Activated CD4-positive, alpha-beta T cell treated with anti-CD3 and anti-CD28 coated beads, Interleukin-2, Interleukin-4, amounts not matched to agents 100 ng/mL and 50 ng/mL, durations not matched to agents 16 hours and 8 hours (primary cell): ENCODE measurements at regions not wholly inside any gene's neighbourhood (a gene's known extent, or its start where the extent isn't known, plus 50 kb on each side); places are given as distances from the start of the nearest gene placed in this dataset.

Experiments
- DNase-seq: peaks from one replicate; pipeline ENCODE4 v3.0.0-alpha.2; 2020; ENCODE audit warnings: low spot score

DNA sequence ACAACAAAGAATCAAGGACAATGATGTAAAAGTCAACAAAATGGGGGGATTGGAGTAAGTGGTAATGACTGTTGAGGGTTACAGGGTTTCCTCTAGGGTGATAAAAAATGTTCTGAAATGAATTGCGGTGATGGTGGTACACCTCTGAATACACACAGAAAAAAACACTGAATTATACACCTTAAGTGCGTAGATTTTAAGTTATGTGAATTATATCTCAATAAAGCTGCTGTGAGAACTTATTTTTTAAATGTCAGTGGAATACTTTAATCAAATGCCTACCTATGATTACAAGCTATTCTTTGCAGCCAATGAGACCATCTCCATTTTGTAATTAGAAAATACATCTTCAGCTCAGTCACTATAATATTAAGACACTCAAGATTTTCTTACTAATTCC is 53.5 kb downstream of the ZNF608 start:
- DNase-seq = no peak

DNA sequence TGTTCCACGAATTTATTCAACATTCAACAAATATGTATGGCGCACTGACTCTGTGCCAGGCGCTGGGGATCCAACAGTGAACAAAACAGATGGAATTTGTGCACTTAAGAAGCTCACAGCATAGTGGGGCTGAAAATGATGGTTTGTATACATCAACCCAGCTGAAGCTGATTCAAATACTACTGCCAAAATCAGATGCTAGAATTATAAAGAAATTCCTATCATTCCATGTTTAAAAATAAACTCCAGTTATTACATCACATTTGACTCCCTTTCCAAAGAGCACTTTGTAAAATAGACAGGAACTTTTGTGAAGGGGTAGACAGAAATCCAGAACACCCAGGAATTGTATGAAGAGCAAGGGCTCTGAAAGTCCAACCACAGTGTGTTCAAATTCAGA is 54.1 kb downstream of the ZNF608 start:
- DNase-seq = no peak

DNA sequence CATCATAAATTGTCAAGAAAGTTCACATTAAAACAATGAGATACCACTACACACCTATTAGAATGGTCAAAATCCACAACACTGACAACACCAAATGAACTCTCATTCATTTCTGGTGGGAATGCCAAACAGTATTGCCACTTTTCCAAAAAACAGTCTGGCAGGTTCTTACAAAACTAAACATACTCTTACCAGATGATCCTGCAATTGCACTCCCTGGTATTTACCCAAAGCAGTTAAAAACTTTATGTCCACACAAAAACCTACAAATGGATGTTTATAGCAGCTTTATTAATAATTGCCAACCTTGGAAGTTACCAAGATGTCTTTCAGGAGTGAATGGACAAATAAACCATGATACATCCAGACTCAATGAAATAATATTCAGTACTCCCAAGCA is 56.8 kb downstream of the ZNF608 start:
- no peak for DNase-seq

DNA sequence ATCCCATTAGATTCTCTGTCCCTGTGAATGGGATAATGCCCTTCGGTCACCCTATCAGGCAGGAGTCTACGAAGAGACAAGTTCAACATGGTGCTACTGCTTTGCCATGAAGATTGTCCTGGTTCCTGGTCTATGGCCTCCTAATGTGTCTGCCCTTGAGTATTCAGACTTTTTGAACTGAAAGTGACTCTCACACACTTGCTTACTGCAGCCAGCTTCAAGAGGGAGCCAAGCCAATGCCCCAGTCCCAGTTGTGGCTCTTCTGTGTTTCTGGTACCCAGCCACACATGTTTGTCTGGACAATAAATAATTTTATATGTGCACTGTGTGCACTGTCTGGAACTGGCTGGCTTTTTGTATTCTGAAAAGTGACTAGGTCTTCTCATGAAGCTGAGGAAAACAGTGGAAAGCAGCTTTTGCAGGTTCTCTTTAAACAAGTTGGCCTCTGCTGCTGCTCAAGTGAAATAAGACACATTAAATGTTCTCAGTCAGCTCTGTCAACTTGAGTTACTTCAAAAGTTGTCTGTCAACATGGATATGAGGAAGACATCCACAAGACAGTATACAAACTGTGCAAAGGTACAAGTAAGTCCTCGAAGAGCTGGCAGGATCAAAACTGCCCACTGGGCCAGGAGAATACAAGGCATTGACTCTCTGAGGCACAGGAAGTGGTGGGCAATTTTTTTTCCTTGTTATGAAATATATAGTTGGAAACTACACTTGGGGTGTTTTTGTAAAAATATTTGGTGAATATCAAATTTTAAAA is 60.0 kb downstream of the ZNF608 start:
- DNase-seq = no peak

DNA sequence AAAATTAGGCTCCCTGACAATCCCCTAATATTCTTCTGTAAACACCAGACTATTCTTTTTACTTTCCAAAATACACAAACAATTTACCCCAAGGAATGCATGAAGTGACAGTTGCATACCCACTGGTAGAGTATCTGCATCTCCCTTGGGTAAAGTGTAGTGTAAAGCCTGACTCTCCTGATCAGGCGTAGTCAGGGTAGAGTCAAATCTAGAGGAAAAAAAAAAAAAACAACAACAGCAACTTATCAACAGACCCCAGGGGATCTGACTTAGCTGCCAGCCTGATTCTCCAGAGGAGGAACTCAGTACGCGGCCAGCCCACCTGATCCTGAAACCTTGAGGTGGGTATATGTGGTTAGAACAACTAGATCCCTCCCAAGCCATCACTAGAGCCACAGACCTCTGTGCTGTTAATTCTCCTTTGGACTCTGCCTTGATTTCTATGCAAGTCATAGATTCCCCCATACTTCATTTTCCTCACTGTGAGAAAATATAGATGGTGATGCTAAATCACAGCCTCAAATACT is 61.0 kb downstream of the ZNF608 start:
- DNase-seq = no peak

DNA sequence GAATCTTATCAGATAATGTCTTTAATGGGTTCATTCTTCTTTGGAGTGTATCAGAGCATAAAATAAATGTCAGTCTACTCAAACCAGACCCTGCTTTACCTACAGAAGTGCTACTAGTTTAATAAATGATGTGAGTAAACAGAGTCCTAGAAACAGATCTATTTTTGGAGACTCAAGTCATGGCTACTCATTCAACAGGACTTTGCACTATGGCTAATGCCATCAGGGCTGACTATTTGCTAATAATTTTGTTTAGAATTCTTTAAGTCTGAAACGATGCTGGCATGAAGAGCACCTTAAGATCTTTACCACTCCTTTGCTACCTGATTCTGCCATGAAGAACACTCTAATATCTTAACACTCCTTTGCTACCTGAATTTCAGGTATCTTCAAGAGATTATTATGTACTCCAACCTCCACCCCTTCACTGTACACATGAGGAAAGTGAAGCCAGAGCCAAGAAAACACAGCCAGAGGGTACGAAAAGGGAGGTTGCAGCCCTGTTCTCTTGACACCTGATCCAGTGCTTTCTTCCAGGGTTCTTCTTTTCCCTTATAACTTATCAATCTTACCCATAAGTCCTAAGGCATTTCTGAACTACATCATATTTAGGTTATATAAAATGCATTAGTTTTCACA is 62.4 kb downstream of the ZNF608 start:
- DNase-seq = no peak

DNA sequence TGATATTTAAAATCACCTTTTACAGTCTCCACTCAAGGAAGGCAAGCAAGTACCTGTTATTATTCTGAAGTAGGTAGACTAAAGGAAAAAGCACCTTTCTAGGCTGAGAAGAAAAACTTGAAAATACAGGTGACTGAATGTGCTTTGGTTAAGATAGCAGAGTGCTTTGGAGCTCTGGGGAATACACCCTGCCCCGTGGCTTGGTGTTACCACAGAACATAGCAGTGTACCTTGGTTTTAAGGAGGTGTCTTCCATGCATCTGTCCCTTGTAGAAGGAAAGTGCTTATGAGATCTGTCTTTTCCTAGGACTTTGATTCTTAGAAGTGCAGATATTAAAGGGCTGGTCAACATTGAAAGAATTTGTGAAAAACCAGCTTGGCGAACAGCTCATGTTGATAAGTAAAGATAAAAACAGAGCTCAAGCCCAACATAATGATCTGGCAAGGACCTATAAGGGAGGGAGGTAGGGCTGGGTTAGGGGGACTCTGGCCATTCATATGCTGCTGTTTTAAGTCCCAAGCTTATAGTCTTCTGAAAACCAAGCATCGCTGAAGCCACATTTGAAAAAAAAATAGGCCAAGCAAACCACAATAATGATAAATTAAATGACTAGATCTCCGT is 66.8 kb downstream of the ZNF608 start:
- DNase-seq = no peak

DNA sequence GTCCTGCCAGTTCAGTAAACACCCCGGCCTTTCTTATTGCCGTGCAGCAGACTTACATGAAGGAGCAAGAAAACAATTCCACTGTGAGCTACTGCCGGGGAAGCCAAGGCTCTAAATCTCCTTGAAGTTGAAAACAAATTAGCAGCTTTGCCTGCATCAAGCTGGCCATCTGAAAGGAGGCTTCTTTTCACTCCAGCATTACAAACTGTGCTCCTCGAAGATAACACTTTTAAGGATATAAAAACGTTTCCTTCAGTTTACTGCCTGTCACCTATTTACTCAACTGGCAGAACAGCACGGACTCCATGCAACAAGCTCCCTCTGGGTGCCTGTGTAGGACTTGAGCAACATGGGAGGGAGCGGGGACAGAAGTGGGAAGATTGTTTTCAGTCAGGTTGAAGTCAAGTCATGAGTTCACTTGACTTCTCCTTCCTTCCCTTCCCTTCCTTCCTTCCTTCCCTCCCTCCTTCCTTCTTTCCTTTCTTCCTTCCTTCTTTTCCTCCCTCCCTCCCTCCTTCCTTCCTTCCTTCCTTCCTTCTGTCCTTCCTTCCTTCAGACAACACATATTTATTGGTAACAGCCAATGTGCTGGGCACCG is 67.4 kb downstream of the ZNF608 start:
- no peak for DNase-seq

DNA sequence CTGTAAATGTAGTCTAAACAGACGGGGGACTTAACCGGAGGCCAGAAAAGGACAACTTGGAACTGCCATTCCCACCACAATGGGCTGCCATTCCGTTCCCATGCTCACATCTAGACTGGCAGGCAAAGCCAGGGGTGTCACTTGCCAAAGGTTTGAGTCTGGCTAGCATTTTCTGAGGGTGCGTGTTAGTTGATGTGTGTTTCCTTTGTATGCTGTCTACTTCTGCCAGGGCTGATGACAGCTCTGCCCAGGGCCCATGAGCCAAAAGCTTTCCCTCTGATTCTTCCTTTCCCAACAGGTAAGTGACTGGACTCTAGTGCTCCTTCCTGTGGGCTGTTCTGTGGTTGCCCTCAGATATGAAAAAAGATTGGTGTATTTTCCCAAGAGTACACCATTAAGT is 68.0 kb downstream of the ZNF608 start:
- no peak for DNase-seq

DNA sequence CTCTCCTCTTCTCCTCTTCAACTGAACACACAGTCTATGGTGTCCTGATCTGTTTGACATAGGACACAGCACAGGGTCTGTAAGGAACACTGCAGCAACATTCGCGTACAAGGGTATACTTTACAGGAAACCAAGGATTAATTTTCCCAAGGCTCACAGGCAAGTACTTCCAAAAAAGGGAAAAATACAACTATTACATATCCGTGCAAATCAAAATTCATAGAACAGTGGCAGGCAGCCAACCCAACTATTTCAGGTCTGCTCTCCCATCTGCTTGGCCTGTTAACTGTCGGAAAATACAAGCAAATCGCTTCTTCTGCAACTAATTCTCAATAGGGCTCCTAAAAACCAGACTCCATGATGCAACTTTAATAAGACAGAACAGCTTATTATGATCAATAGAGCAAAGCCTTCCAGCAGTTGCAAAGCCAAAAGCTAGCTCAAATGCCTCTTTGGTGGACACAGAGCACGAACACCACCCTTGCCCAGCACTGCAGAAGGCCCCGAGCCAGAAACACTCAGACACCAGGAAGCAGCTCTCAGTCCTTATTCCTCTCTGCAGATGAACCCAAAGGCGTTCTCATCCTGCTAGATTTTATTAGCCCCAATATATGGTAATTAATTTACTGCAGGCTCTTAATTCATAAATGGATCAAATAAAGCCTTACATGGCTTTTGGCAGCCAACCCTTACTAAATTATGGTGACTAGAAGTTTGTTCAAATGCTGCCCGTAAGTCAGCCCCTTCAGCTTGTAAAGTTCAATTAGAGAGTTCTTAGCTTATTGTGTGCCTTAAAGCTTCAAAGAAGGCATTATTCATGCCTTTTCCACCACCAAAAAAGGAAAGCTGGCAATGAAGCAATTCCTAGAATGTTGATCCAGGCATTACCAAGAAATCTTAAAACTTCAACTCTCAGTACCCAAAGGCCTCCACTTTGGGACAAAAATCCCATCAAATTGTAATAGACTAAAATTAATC is 68.8 kb downstream of the ZNF608 start:
- DNase-seq = no peak

DNA sequence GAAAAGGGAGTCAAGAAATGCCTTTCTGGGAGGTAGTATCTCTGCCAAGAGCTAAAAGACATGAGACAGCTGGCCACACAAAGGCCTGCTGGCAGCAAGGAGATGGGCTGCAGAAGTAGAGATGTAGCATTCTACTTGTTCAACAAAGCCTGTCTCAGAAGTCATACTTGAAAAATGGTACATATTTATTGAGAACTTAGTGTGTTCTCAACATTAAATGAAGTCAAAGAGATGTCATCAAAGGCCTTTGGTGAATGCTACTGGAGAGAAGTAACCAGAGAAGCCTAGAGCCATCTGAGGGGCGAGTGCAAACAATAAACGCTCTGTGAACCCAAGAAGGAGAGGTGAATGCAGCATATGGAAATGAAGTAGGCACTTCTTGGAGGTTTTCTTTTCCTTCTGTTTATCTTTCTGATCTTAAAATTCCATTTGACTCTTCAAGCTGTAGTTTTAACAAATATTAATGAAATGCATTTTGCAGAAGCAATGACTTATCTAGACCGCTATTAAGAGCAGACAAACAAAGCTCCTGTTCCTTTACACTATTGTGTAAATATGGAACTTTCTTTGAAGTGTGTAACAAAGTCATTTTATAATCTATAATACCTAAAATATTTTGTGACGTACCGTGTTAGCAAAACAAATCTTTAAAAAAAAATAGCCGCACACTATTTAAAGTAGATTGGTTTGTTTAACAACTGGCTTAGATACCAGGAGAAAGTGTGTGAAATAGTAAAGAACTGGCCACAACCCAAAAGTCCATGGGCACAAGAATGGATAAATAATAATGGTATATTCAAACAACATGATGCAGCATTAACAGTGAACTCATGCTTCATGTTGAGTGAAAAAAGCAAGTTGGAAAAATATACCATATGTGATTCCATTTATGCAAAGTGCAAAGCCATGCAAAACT is 70.2 kb downstream of the ZNF608 start:
- no peak for DNase-seq

DNA sequence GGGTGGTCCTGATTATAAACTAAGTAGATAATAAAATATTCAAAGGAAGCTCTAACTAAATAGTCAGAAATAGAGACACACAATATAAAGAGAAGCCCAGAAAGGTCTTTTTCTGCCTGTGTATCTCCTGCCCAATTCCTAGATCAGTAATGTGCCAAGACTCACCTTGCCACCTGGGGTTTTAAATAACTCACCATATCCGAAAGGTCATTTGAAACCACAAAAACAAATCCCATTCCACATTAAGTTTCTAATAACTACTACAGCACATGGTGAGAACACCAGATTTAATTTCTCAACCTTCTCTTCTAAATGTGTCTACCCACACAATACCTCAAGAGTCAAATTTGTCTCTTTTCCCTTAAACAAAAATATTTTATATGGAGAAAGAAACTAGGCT is 75.2 kb downstream of the ZNF608 start:
- DNase-seq = no peak

DNA sequence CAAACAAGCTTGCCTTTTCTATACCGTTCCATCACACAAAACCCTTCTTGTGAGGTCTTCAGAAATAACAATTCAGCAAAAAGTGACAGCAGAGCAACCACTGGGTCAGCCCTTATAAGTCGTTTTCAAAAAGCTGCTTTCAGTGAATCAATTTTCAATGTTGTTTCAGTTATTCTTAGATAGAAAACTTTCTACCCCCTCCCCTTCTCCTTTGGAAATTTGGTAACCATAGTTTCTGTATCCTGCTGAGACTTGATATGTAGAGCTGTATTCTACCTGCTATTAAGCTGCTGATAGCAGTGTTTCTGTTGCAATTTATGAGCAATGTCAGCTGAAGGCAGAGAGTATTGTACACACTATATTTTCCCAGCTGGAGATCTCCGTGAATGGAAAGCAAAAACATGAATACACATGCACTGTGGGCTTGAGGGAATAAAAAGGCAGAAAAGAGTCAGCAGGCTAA is 75.7 kb downstream of the ZNF608 start:
- DNase-seq = no peak

DNA sequence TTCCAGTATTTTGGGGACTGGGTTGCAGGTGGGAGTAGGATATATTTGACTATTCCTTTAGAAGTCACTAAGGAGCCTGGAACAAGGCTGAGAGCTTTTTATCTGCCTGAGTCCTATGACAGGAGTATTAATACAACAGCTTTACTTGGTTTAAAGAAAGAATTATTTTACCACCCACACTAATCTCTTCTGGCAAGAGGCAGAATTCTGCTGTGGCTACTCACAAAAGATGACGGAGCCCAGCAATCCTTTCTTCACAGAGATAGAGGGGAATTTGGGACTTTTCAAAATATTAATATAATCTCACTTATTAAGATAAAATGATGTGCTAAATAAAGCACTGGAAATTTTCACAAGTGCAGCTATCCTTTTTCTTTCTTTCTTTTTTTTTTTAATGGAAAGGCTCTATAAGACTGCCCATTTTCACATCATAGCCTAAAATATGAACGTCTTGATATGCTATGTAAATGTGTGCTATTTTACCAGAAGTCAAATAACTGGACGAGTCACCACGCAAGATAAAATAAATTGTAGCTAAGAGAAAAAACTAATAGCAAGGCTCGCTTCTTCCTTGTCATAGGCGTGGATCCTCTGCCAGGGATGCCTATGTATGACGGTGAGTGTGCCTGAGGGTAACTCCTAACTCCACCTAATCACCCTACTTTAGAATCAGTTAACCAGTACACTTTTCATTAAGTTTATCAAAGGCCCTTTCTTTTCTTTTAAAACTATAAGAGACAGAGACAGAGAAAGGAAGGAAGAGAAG is 76.3 kb downstream of the ZNF608 start:
- no peak for DNase-seq

DNA sequence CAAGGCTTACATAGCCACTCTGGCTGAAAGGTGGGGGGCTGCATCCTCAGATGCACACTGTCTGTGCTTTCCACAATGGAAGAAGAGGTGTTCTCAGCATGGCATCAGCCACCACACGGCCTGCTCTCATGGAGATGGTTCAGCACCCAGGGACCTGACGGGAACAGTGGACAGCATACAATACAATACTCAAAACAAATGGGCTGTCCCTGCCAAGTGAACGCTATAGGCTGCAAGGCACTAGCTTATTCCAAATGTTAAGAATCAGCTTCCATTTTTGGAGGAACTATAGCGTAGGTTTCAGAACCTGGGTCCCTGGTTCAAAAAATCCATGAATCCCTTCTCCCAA is 77.2 kb downstream of the ZNF608 start:
- no peak for DNase-seq

DNA sequence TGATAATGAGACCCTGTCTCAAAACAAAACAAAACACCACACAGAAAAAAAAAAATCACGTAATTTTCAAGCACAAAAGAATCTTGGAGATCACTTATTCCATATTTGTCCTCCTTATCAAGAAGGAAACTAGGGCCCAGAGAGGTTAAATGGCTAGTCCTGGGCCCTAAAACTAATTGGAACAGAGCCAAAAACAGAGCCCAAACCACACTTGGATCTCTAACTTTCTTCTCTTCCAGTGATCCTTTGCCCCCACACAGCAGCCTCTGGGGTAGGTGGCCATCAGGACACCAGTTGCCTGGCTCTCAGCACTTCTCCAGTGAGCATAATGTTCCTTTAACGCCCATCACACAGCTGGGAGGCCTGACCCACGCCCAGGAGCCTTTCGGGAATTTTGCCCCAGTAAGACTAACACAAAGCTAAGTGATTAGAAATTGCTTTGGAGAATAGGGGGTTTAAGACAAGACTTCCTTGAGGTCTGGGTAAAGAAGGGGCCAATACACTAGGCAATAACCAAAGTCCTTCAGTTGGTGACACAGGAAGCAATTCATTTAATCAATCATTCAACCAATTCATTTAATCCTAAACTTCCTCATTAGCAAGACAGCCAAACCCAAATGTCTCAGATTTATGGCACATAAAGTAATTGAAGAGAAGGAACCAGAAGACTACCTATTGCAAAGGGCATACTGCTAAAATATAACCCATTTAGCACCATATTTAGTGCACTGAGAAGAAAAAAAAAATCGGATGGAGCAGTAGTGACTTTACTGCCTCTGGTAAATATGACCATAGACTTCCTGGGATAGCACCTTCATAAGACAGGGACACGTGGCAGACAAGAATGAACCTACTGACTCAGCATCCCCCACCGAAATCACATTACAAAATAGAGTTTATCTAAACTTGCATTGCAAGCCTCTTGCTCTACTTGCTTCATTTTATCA is 77.8 kb downstream of the ZNF608 start:
- DNase-seq = no peak

DNA sequence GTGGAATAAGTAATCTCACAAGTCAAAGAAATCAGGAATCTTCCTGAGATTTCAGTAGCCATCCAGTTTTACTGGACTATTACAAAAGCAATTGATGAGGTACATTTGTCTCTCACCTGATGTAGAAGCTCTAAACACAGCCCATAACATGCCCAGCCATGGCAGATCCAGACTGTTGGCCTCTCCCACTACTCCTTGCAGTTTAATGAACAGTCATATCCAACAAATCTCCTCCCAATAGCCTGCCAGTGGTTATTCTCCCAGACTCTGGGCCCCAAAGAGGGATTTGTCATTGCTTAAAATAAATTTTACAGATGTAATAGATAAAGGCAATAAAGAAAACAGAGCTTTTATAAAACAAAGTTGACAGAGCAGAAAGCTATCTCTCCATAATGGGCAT is 80.8 kb downstream of the ZNF608 start:
- no peak for DNase-seq

DNA sequence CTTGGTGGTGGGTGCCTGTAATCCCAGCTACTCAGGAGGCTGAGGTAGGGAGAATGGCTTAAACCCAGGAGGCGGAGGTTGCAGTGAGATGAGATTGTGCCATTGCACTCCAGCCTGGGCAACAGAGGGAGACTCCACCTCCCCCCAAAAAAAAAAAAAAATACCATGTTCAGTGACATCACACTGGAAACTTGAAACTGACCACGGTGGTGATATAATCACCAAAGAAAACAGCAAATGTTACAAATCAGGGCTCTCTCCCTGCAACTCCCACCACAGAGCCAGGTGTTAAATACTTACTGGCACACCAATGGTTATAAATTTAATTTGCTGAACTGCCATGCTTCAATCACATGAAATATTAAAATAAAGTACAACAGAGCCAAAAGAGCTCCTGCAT is 81.4 kb downstream of the ZNF608 start:
- no peak for DNase-seq

DNA sequence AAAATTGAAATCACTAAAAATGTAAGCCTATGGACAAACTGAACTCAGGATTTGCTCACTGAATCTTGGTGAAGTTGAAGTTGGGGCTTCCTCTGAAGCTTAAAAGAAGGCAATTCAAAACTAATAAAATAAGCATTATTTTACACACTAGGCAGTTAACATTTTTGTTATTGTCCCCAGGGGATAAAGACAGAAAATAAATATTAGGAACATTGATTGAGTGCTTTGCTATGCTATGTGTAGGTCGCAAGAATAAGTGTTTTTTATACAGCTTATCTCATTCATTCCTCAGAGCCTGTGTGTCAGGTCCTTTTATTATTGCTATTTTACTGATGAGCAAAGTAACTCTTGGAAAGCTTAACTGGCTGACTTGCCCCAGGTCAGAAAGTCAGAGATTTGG is 82.2 kb downstream of the ZNF608 start:
- DNase-seq = no peak
